Liver (tissue), 8 donors: ENCODE measurements at regions not wholly inside any gene's neighbourhood (a gene's known extent, or its start where the extent isn't known, plus 50 kb on each side); places are given as distances from the start of the nearest gene placed in this dataset.

Source experiments
- DNase-seq: peaks from one replicate; pipeline ENCODE4 v3.0.0-alpha.2; 2017; ENCODE audit warnings: low spot score
- H3K27ac ChIP-seq, 2 donors: one replicate each; pipeline ENCODE4 v1.7.0; 2013; ENCODE audit warnings: inconsistent platforms in 2 of 2, low read length in 2 of 2, control low read depth in 1 of 2, low read depth in 1 of 2, mild to moderate bottlenecking in 1 of 2
- H3K27me3 ChIP-seq, 4 donors: one replicate each; pipeline versions ENCODE4 v1.6.1 to v1.7.0; 2013; ENCODE audit warnings: low read length in 3 of 4, inconsistent platforms in 1 of 4, mild to moderate bottlenecking in 1 of 4, moderate library complexity in 1 of 4; ENCODE audit not compliant: control insufficient read depth in 4 of 4, insufficient read depth in 4 of 4
- H3K36me3 ChIP-seq, 4 donors: one replicate each; pipeline versions ENCODE4 v1.6.1 to v1.7.0; 2013; ENCODE audit warnings: low read length in 3 of 4, mild to moderate bottlenecking in 3 of 4, low read depth in 1 of 4, moderate library complexity in 1 of 4; ENCODE audit not compliant: control insufficient read depth in 4 of 4, insufficient read depth in 3 of 4
- H3K4me1 ChIP-seq, 4 donors: one replicate each; pipeline versions ENCODE4 v1.6.1 to v1.7.0; 2013; ENCODE audit warnings: low read length in 3 of 4, mild to moderate bottlenecking in 3 of 4, moderate library complexity in 1 of 4; ENCODE audit not compliant: control insufficient read depth in 4 of 4, insufficient read depth in 4 of 4
- H3K4me3 ChIP-seq, 3 donors: one replicate each; pipeline versions ENCODE4 v1.6.1 to v1.7.0; 2013; ENCODE audit warnings: low read length in 3 of 3, control low read depth in 1 of 3, low read depth in 1 of 3, mild to moderate bottlenecking in 1 of 3
- H3K9ac ChIP-seq, 2 donors: one replicate each; pipeline ENCODE4 v1.7.0; 2013; ENCODE audit warnings: low read length in 2 of 2, mild to moderate bottlenecking in 2 of 2, moderate library complexity in 2 of 2, control low read depth in 1 of 2, low read depth in 1 of 2
- H3K9me3 ChIP-seq, 4 donors: one replicate each; pipeline versions ENCODE4 v1.6.1 to v1.7.0; 2013; ENCODE audit warnings: low read length in 3 of 4; ENCODE audit not compliant: control insufficient read depth in 4 of 4
- EGR1 ChIP-seq, 2 donors: IDR thresholded peaks; 2 replicates each; pipeline ENCODE4 v1.6.1; 2016 to 2018; ENCODE audit warnings: antibody characterized with exemption in 2 of 2, low read depth in 2 of 2
- FOXA1 ChIP-seq: IDR thresholded peaks from 2 replicates; pipeline ENCODE4 v1.6.1; 2016; ENCODE audit warnings: antibody characterized with exemption
- FOXA2 ChIP-seq: IDR thresholded peaks from 2 replicates; pipeline ENCODE4 v1.6.1; 2016; ENCODE audit warnings: antibody characterized with exemption
- GABPA ChIP-seq, 2 donors: IDR thresholded peaks in 1 of 2; conservative IDR thresholded peaks in 1 of 2; 2 replicates each; pipeline ENCODE4 v1.6.1; 2016; ENCODE audit warnings: antibody characterized with exemption in 2 of 2, mild to moderate bottlenecking in 1 of 2, moderate library complexity in 1 of 2
- HNF4A ChIP-seq, 2 donors: conservative IDR thresholded peaks; 2 replicates each; pipeline ENCODE4 v1.6.1; 2016; ENCODE audit warnings: antibody characterized with exemption in 2 of 2, mild to moderate bottlenecking in 2 of 2
- HNF4G ChIP-seq: IDR thresholded peaks from 2 replicates; pipeline ENCODE4 v1.6.1; 2016; ENCODE audit warnings: antibody characterized with exemption
- JUND ChIP-seq, 2 donors: IDR thresholded peaks; 2 replicates each; pipeline ENCODE4 v1.6.1; 2016; ENCODE audit warnings: antibody characterized with exemption in 2 of 2
- NR2F2 ChIP-seq: IDR thresholded peaks from 2 replicates; pipeline ENCODE4 v1.6.1; 2016; ENCODE audit warnings: antibody characterized with exemption
- RAD21 ChIP-seq, 2 donors: IDR thresholded peaks; 2 replicates each; pipeline ENCODE4 v1.6.1; 2016; ENCODE audit warnings: antibody characterized with exemption in 2 of 2, mild to moderate bottlenecking in 2 of 2
- RXRA ChIP-seq, 2 donors: IDR thresholded peaks; 2 replicates each; pipeline ENCODE4 v1.6.1; 2017 to 2018; ENCODE audit warnings: antibody characterized with exemption in 2 of 2, mild to moderate bottlenecking in 1 of 2
- SP1 ChIP-seq: IDR thresholded peaks from 2 replicates; pipeline ENCODE4 v1.6.1; 2018; ENCODE audit warnings: antibody characterized with exemption, mild to moderate bottlenecking
- TAF1 ChIP-seq: conservative IDR thresholded peaks from 2 replicates; pipeline ENCODE4 v1.6.1; 2016; ENCODE audit warnings: antibody characterized with exemption, mild to moderate bottlenecking
- YY1 ChIP-seq: IDR thresholded peaks from 2 replicates; pipeline ENCODE4 v1.6.1; 2016; ENCODE audit warnings: antibody characterized with exemption, mild to moderate bottlenecking
- WGBS: extraction: QIAGEN DNeasy Blood & Tissue Kit; methylation state at CpG from one replicate; pipeline ENCODE4 v1.1.7; 2013; 5-methylcytosine and 5-hydroxymethylcytosine counted together
- TF ChIP-seq, protein P1 (sequence below): IDR thresholded peaks from 2 replicates; pipeline ENCODE4 v1.6.1; 2016; ENCODE audit warnings: antibody characterized with exemption
- TF ChIP-seq, protein P2 (sequence below): IDR thresholded peaks from 2 replicates; pipeline ENCODE4 v1.6.1; 2016; ENCODE audit warnings: antibody characterized with exemption
- TF ChIP-seq, protein P3 (sequence below): fragments of 150-350 bp; IDR thresholded peaks from 2 replicates; pipeline ENCODE4 v1.5.1; 2017; ENCODE audit warnings: improper control_type of control experiment, low read depth, low read length; ENCODE audit not compliant: missing input control
- TF ChIP-seq, protein P4 (sequence below): IDR thresholded peaks from 2 replicates; pipeline ENCODE4 v1.6.1; 2016; ENCODE audit warnings: antibody characterized with exemption
- TF ChIP-seq, protein P5 (sequence below): IDR thresholded peaks from 2 replicates; pipeline ENCODE4 v1.6.1; 2016; ENCODE audit warnings: antibody characterized with exemption, mild to moderate bottlenecking
- donor health status: healthy.
- donor health status: healthy.
- donor health status: healthy.
- donor health status: healthy.
- donor health status: healthy.

DNA sequence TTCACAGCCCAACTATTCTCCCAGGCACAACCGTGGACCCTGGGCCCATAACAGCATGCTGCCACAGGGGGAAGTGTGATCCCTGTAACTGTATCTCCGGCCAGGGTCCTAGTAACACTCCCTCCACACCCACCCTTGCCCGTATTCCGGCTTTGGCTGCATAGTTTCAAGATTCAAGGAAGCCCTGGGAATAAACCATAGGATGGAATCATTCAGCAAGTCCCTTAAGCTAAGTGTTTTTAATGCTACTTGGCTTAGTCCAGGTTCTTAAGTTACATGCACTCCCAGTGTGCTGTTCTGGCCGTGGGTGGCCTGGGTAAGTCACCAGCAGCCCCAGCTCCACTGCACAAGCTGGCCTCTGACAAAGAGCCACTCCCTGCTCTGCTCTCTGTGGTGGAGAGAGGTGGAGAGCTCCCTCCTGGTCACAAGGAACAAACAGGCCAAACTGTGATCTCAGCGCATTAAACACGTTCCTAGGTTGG, 532.4 kb upstream of the SGCG start:
- DNase-seq, result no peak
- 38% methylated on average over 7 of the region's 7 CpGs for WGBS
- Histone ChIP-seq H3K9me3 (no peaks in the 10 kb centered on the region), H3K9ac (no peak overlapping the region), H3K27me3 (no peaks in the 10 kb centered on the region), H3K27ac (no peak overlapping the region), H3K36me3 (no peaks in the 10 kb centered on the region), H3K4me3 (no peak overlapping the region), H3K4me1 (no peaks in the 10 kb centered on the region)
- no peak for TF ChIP-seq GABPA (IDR thresholded peaks at IDR 0.05 in 1 of 2, conservative IDR thresholded peaks at IDR 0.05 in 1 of 2)
- no peak for TF ChIP-seq EGR1 (IDR thresholded peaks at IDR 0.05; ENCODE audit: low read depth in 2 of 2)
- no peak for TF ChIP-seq HNF4A (conservative IDR thresholded peaks at IDR 0.05)
- TF ChIP-seq FOXA1, result no peak
- TF ChIP-seq, protein P1, sequence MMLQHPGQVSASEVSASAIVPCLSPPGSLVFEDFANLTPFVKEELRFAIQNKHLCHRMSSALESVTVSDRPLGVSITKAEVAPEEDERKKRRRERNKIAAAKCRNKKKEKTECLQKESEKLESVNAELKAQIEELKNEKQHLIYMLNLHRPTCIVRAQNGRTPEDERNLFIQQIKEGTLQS, result no peak
- no peak for TF ChIP-seq TAF1
- TF ChIP-seq, protein P2, sequence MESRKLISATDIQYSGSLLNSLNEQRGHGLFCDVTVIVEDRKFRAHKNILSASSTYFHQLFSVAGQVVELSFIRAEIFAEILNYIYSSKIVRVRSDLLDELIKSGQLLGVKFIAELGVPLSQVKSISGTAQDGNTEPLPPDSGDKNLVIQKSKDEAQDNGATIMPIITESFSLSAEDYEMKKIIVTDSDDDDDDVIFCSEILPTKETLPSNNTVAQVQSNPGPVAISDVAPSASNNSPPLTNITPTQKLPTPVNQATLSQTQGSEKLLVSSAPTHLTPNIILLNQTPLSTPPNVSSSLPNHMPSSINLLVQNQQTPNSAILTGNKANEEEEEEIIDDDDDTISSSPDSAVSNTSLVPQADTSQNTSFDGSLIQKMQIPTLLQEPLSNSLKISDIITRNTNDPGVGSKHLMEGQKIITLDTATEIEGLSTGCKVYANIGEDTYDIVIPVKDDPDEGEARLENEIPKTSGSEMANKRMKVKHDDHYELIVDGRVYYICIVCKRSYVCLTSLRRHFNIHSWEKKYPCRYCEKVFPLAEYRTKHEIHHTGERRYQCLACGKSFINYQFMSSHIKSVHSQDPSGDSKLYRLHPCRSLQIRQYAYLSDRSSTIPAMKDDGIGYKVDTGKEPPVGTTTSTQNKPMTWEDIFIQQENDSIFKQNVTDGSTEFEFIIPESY, result no peak
- TF ChIP-seq, protein P3, sequence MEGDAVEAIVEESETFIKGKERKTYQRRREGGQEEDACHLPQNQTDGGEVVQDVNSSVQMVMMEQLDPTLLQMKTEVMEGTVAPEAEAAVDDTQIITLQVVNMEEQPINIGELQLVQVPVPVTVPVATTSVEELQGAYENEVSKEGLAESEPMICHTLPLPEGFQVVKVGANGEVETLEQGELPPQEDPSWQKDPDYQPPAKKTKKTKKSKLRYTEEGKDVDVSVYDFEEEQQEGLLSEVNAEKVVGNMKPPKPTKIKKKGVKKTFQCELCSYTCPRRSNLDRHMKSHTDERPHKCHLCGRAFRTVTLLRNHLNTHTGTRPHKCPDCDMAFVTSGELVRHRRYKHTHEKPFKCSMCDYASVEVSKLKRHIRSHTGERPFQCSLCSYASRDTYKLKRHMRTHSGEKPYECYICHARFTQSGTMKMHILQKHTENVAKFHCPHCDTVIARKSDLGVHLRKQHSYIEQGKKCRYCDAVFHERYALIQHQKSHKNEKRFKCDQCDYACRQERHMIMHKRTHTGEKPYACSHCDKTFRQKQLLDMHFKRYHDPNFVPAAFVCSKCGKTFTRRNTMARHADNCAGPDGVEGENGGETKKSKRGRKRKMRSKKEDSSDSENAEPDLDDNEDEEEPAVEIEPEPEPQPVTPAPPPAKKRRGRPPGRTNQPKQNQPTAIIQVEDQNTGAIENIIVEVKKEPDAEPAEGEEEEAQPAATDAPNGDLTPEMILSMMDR, result no peak
- TF ChIP-seq FOXA2, result no peak
- no peak for TF ChIP-seq RAD21 (IDR thresholded peaks at IDR 0.05)
- no peak for TF ChIP-seq SP1
- no peak for TF ChIP-seq JUND (IDR thresholded peaks at IDR 0.05)

DNA sequence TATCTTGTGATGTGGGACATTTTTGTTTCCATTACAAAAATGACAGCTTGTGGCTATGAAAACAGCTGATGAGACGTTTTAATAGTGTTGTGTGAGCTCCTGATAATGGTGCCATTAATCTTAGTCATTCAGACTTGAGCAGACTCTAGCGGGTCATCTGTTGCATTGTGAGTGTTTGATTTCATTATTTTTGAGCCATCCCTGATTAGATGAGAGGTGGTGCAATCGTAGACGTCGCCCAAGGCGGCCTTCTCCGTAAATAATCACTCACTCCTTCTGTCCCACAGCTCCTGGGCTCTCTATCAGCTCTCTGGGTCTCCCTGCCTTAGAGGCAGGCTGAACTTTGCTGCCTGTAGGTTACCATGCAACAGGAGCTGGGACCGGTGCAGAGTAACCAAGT, 528.0 kb upstream of the SGCG start:
- no peak for DNase-seq
- Histone ChIP-seq H3K27ac (no peak overlapping the region), H3K9ac (no peak overlapping the region), H3K9me3 (no peaks in the 10 kb centered on the region), H3K36me3 (no peaks in the 10 kb centered on the region), H3K4me3 (no peak overlapping the region), H3K27me3 (no peaks in the 10 kb centered on the region), H3K4me1 (no peaks in the 10 kb centered on the region)
- no peak for TF ChIP-seq HNF4A (conservative IDR thresholded peaks at IDR 0.05)
- TF ChIP-seq YY1, result no peak
- TF ChIP-seq FOXA1, result no peak
- TF ChIP-seq, protein P4, sequence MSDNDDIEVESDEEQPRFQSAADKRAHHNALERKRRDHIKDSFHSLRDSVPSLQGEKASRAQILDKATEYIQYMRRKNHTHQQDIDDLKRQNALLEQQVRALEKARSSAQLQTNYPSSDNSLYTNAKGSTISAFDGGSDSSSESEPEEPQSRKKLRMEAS, result no peak
- TF ChIP-seq HNF4G, result no peak
- TF ChIP-seq NR2F2, result no peak
- TF ChIP-seq, protein P2, result no peak
- TF ChIP-seq, protein P5, sequence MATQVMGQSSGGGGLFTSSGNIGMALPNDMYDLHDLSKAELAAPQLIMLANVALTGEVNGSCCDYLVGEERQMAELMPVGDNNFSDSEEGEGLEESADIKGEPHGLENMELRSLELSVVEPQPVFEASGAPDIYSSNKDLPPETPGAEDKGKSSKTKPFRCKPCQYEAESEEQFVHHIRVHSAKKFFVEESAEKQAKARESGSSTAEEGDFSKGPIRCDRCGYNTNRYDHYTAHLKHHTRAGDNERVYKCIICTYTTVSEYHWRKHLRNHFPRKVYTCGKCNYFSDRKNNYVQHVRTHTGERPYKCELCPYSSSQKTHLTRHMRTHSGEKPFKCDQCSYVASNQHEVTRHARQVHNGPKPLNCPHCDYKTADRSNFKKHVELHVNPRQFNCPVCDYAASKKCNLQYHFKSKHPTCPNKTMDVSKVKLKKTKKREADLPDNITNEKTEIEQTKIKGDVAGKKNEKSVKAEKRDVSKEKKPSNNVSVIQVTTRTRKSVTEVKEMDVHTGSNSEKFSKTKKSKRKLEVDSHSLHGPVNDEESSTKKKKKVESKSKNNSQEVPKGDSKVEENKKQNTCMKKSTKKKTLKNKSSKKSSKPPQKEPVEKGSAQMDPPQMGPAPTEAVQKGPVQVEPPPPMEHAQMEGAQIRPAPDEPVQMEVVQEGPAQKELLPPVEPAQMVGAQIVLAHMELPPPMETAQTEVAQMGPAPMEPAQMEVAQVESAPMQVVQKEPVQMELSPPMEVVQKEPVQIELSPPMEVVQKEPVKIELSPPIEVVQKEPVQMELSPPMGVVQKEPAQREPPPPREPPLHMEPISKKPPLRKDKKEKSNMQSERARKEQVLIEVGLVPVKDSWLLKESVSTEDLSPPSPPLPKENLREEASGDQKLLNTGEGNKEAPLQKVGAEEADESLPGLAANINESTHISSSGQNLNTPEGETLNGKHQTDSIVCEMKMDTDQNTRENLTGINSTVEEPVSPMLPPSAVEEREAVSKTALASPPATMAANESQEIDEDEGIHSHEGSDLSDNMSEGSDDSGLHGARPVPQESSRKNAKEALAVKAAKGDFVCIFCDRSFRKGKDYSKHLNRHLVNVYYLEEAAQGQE, result no peak
- no peak for TF ChIP-seq SP1
- no peak for TF ChIP-seq JUND (IDR thresholded peaks at IDR 0.05)
- TF ChIP-seq, protein P3, result no peak
- no peak for TF ChIP-seq EGR1 (IDR thresholded peaks at IDR 0.05; ENCODE audit: low read depth in 2 of 2)
- no peak for TF ChIP-seq RXRA (IDR thresholded peaks at IDR 0.05)
- TF ChIP-seq, protein P1, result no peak
- TF ChIP-seq FOXA2, result no peak
- no peak for TF ChIP-seq TAF1
- no peak for TF ChIP-seq GABPA (IDR thresholded peaks at IDR 0.05 in 1 of 2, conservative IDR thresholded peaks at IDR 0.05 in 1 of 2)
- no peak for TF ChIP-seq RAD21 (IDR thresholded peaks at IDR 0.05)
- WGBS, result 75% methylated on average over 8 of the region's 8 CpGs
